Stimulated activated naive CD8-positive, alpha-beta T cell treated with anti-CD3 and anti-CD28 coated beads, Interleukin-15, Interleukin-2, amounts not matched to agents 100 ng/mL and 50 ng/mL, for 24 hours (primary cell): ENCODE measurements at regions not wholly inside any gene's neighbourhood (a gene's known extent, or its start where the extent isn't known, plus 50 kb on each side); places are given as distances from the start of the nearest gene placed in this dataset.

Experiments
- H3K27ac Mint-ChIP-seq: one replicate; pipeline ENCODE4 v1.8.0; 2021; ENCODE audit warnings: mild to moderate bottlenecking, mixed read lengths
- H3K27me3 Mint-ChIP-seq: one replicate; pipeline ENCODE4 v1.8.0; 2021; ENCODE audit warnings: mixed read lengths
- H3K36me3 Mint-ChIP-seq: one replicate; pipeline ENCODE4 v1.8.0; 2021; ENCODE audit warnings: low read depth, mixed read lengths
- H3K4me1 Mint-ChIP-seq: one replicate; pipeline ENCODE4 v1.8.0; 2021; ENCODE audit warnings: low read depth, mixed read lengths
- H3K4me3 Mint-ChIP-seq: one replicate; pipeline ENCODE4 v1.8.0; 2021; ENCODE audit warnings: mild to moderate bottlenecking, mixed read lengths
- H3K9me3 Mint-ChIP-seq: one replicate; pipeline ENCODE4 v1.8.0; 2021; ENCODE audit warnings: mixed read lengths

DNA sequence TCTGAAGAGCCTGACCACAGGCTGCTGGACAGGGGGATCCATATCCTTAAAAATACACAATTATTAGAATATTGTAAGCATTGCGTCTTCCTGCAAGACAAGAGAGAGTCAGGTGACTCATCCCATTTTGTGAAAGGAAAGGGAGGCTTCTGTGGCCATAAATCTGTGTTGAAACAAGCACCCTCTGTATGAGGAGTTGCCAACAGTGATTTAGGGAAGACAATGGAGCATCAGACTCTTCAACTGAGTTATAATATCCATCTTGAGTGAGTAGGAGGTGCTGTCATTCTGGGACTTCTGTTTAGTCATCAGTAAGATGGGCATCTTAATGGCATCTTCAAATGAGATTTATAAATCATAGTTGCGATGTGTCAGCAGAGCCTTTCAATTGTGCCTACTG, 554.5 kb downstream of the AACS start:
- Mint-ChIP-seq H3K36me3 (no peaks in the 10 kb centered on the region), H3K9me3 (no peaks in the 10 kb centered on the region), H3K27me3 (no peaks in the 10 kb centered on the region)

DNA sequence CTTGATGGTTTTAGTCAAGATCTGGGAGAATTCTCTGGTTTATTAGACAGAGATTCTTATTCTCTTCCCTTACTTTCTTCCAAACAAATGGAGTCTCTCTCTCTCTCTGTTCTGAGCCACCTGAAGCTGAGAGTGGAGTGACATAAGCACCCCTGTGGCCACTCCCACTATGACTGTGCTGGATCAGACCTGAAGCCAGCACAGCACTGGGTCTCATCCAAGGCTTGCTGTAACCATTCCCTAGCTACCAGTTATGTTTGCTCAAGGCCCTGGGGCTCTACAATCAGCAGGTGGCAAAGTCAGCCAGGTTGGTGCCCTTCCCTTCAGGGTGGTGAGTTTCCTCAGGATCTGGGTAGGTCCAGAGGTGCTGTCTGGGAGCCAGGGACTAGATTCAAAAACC, 568.5 kb downstream of the AACS start:
- H3K27ac Mint-ChIP-seq, result no peak overlapping the region
- H3K9me3 Mint-ChIP-seq, result no peaks in the 10 kb centered on the region
- H3K4me1 Mint-ChIP-seq, result no peaks in the 10 kb centered on the region
- no peak overlapping the region for H3K4me3 Mint-ChIP-seq
- H3K27me3 Mint-ChIP-seq, result no peaks in the 10 kb centered on the region
- no peaks in the 10 kb centered on the region for H3K36me3 Mint-ChIP-seq

More for the DNA sequence above, 554.5 kb downstream of the AACS start:
- Mint-ChIP-seq H3K27ac (no peak overlapping the region), H3K4me3 (no peak overlapping the region), H3K4me1 (no peaks in the 10 kb centered on the region)

DNA sequence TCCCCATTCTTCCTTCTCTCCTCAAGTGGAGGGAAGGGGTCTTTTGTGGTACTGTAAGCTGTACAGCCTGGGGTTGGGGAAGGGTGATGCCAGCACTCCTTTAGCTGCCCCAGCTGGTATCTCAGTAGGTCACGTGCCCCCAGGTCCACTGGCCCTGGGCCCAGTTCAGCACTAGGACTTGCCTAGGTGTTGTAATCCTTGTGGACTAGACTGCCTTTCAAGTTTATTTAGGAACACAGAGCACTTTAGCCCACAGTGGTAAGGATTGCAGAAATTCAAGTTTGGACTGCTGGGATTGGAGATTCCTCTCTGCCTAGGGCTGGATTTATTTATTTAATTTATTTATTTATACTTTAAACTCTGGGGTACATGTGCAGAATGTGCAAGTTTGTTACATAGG, 569.6 kb downstream of the AACS start:
- H3K27me3 Mint-ChIP-seq, result no peaks in the 10 kb centered on the region
- no peaks in the 10 kb centered on the region for H3K4me1 Mint-ChIP-seq
- no peaks in the 10 kb centered on the region for H3K36me3 Mint-ChIP-seq
- no peak overlapping the region for H3K27ac Mint-ChIP-seq
- no peaks in the 10 kb centered on the region for H3K9me3 Mint-ChIP-seq
- no peak overlapping the region for H3K4me3 Mint-ChIP-seq

DNA sequence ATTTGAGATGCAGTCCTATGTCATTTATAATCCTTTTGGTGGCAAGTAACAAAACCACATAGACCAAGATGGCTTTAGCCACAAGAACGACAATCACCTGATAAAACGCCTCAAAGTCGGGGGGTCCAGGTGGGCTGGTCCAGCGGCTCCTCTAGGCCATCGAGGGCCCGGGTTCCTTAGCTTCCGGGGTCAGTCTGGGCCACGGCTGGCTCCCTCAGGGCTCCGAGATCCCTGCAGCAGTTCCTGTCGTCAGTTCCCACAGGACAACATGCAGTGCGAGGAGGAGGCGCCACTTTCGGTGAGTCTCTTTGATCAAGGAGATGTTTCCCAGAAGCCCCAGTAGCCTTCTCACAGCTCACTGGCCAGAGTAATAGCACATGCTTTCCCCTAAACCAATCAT, 574.6 kb downstream of the AACS start:
- Mint-ChIP-seq H3K36me3 (no peaks in the 10 kb centered on the region), H3K4me1 (no peaks in the 10 kb centered on the region), H3K9me3 (no peaks in the 10 kb centered on the region), H3K27me3 (no peaks in the 10 kb centered on the region), H3K27ac (no peak overlapping the region), H3K4me3 (no peak overlapping the region)

DNA sequence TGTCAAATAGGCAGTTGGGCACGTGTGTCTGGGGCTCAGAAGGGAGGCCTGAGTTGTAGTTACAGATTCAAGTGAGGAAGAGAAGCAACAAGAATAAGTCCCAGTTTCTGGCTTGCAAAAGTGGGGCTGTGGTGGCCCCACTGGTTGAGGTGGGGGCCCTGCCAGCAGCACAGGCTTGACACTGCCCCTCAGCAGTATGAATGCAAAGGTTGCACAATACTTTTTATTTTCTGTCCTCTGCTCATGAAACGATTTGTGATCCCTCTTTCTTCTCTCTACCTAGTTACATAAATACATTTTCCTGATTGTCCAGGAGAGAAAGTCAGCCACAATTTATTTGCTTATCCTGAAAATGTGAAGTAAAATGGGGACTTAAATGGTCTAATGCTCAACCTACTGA, 577.8 kb downstream of the AACS start:
- no peaks in the 10 kb centered on the region for H3K4me1 Mint-ChIP-seq
- H3K27ac Mint-ChIP-seq, result no peak overlapping the region
- no peak overlapping the region for H3K4me3 Mint-ChIP-seq
- H3K36me3 Mint-ChIP-seq, result no peaks in the 10 kb centered on the region
- no peaks in the 10 kb centered on the region for H3K9me3 Mint-ChIP-seq
- H3K27me3 Mint-ChIP-seq, result no peaks in the 10 kb centered on the region

DNA sequence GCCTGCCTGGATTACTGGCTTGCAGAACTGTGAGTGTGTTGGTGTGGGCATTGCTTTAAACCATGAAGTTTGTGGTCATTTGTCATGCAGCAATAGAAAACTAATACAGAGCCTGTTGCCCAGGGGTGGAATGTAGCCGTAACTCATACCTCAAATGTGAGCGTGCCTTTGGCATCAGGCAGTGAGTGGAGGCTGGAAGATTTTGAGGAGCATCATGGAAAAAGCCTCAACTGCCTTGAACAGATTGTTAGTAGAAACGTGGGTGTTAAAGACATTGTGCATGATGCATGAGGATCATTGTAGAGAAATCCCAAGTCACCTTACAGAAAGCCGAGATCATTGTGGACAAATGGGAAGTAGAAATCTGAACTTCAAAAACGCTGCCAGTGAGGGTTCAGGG, 580.5 kb downstream of the AACS start:
- no peak overlapping the region for H3K27ac Mint-ChIP-seq
- H3K9me3 Mint-ChIP-seq, result peaks cover 6% of the 10 kb centered on the region
- H3K4me3 Mint-ChIP-seq, result no peak overlapping the region
- H3K27me3 Mint-ChIP-seq, result no peaks in the 10 kb centered on the region
- no peaks in the 10 kb centered on the region for H3K4me1 Mint-ChIP-seq
- no peaks in the 10 kb centered on the region for H3K36me3 Mint-ChIP-seq

DNA sequence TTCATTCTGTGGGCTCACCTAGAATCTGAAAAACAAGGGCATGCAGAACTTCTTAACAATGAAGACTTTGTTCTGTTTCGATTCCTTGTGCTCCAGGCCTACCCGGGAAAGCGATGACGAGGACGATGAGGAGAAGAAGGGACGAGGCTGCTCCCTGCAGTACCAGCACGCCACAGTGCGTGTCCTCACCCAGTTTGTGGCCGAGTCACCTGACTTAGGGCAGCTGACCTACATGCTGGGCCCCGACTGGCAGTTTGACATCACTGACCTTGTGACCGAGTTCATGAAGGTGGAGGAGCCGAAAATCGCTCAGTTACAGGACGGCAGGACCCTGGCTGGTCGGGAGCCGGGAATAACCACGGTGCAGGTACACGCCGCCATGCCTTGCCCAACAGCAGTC, 585.4 kb downstream of the AACS start:
- Mint-ChIP-seq H3K27me3 (no peaks in the 10 kb centered on the region), H3K27ac (no peak overlapping the region), H3K36me3 (no peaks in the 10 kb centered on the region), H3K9me3 (peaks cover 12% of the 10 kb centered on the region), H3K4me1 (no peaks in the 10 kb centered on the region), H3K4me3 (no peak overlapping the region)

DNA sequence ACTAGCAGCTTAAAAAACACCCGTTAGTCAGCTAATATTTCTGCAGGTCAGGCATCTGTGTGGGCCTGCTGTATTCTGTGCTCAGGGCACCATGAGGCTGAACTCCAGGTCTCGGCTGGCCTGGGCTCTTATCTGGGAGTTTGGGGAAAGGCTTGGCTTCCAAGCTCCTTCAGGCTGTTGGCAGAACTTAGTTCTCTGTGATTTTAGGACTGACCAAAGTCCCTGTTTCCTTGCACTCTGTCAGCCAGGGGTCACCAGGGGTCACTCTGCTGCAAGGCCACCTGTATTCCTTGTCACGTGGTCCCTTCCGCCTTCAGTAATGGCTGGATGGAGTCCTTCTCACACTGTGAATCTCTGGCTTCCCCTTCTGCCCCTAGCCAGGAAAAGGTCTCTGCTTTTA, 586.4 kb downstream of the AACS start:
- no peaks in the 10 kb centered on the region for H3K27me3 Mint-ChIP-seq
- H3K36me3 Mint-ChIP-seq, result no peaks in the 10 kb centered on the region
- no peaks in the 10 kb centered on the region for H3K4me1 Mint-ChIP-seq

DNA sequence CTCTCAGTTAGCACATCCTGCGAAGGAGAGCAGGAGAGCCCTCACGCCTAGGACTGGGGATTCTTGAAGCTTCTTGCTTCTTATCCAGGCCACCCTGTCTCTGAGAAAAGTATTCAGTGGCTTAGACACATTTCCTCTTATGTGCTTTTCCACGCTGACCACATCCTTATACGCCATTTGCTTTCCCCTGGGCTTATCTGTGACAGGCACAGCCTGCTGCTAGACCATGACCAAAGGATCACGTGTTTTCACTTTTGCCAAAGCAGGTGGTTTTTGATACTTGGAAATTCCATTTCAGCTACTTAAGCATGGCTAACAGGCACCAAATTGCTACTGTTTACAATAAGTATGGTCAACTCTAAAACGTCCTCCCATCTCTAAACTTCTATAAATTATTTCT, 587.4 kb downstream of the AACS start:
- Mint-ChIP-seq H3K4me1 (no peaks in the 10 kb centered on the region), H3K27ac (no peak overlapping the region), H3K36me3 (no peaks in the 10 kb centered on the region), H3K9me3 (peaks cover 12% of the 10 kb centered on the region), H3K4me3 (no peak overlapping the region), H3K27me3 (no peaks in the 10 kb centered on the region)

More for the DNA sequence above, 586.4 kb downstream of the AACS start:
- H3K9me3 Mint-ChIP-seq, result peaks cover 12% of the 10 kb centered on the region
- no peak overlapping the region for H3K4me3 Mint-ChIP-seq
- no peak overlapping the region for H3K27ac Mint-ChIP-seq

DNA sequence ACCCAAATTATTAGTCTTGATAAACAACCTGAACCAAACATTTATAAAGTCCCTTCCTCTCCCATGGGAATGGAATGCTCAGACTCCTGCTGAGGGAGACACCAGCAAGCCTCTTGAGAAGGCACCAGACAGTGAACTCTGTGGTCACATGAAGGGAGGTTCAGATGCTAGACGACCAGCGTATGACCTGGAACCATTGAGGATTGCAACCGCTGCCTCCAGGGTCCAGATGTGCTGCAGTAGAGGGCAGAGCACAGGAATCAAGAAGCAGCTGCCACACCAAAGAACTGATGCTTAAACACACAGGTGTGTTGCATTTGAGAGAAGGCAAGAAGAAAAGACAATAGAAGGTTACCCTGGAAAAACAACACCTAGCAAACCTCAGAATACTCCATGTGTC, 592.4 kb downstream of the AACS start:
- no peaks in the 10 kb centered on the region for H3K27me3 Mint-ChIP-seq
- no peaks in the 10 kb centered on the region for H3K4me1 Mint-ChIP-seq
- peaks cover 4% of the 10 kb centered on the region for H3K9me3 Mint-ChIP-seq
- H3K36me3 Mint-ChIP-seq, result no peaks in the 10 kb centered on the region
- H3K27ac Mint-ChIP-seq, result no peak overlapping the region
- H3K4me3 Mint-ChIP-seq, result no peak overlapping the region

DNA sequence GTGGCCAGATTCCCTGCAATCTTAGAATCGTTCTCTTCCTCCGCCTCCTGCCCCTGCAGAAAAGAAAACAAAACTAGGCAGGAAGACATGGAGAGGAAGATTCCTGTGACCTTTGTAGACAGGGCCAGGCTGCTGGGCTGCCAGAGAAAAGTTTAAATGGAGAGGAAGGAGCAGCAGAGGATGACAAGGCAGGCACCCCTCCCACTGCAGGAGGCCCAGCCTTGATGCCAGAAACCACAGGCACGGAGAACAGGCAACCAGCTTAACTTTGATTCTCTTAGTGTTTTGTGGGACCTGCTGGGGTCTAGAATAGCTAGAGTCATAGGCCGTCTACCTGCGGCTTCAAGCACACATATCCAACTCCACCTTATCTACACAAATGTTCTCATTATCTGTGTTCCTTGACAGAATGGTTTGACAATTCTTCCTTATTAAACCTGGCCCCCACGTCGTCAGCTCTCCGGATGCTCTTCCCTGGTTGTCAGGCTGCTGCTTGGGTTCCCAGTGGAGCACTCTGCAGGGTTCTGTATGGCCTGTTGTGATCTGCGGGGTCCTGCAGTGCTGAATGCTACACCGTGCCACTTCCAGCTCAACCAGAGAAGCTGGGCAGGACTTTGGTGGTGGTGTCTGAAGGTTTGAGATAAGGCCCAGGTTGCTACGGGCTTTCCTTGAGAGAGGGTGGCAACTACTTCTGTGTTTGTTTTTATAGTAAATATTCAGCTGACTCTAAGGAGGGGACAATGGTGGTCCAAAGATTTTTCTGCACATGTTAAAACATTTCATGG, 609.5 kb downstream of the AACS start:
- no peak overlapping the region for H3K4me3 Mint-ChIP-seq
- H3K4me1 Mint-ChIP-seq, result no peaks in the 10 kb centered on the region
- no peak overlapping the region for H3K27ac Mint-ChIP-seq
- no peaks in the 10 kb centered on the region for H3K27me3 Mint-ChIP-seq
- H3K36me3 Mint-ChIP-seq, result no peaks in the 10 kb centered on the region
- H3K9me3 Mint-ChIP-seq, result peaks cover 5% of the 10 kb centered on the region

DNA sequence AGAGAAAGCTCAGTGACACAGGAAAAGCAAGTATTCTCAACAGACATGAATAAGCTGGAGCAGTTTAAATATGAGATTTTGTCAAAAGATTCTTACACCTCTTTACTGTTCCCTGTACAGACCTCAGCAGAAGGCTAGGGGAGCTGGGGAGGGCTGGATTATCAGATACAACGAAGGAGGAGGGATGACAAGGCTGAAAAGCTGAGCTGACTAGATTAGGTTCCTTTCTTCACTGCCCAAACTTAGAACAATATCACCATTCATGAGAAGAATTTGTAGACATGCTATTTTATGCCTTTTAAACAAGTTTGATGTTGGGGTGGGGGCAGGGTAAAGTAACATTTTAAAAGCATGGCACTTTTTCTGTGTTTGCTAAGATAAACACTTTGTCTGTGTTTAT, 611.1 kb downstream of the AACS start:
- Mint-ChIP-seq H3K9me3 (no peaks in the 10 kb centered on the region), H3K4me3 (no peak overlapping the region), H3K27me3 (no peaks in the 10 kb centered on the region), H3K4me1 (no peaks in the 10 kb centered on the region), H3K36me3 (no peaks in the 10 kb centered on the region), H3K27ac (no peak overlapping the region)

DNA sequence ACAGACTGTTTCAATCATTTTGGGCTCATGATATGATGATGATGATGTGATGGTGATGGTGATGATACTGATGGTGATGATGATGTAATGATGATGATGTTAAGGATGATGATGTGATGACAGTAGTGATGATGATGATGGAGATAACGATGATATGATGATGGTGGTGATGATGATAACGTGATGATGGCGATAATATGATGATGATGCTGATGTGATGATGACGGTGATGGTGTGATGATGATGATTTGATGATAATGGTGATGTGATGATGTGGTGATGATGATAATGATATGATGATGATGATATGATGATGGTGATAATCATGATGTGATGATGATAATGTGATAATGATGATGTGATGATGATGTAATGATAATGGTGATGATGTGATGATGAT, 612.6 kb downstream of the AACS start:
- H3K36me3 Mint-ChIP-seq, result no peaks in the 10 kb centered on the region
- no peaks in the 10 kb centered on the region for H3K4me1 Mint-ChIP-seq
- no peak overlapping the region for H3K27ac Mint-ChIP-seq
- H3K4me3 Mint-ChIP-seq, result no peak overlapping the region
- H3K9me3 Mint-ChIP-seq, result no peaks in the 10 kb centered on the region
- no peaks in the 10 kb centered on the region for H3K27me3 Mint-ChIP-seq

DNA sequence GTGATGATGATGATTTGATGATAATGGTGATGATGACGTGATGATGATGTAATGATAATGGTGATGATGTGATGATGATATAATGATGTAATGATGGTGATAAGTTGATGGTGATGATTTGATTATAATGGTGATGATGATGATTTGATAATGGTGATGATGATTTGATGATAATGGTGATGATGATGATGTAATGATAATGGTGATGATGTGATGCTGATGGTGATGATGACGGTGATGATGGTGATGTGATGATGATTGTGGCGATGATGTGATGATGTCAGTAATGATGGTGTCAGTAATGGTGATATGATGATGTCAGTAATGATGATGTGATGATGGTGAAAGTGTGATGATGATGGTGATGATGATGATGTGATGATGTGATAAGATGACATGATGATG, 613.4 kb downstream of the AACS start:
- Mint-ChIP-seq H3K4me3 (no peak overlapping the region), H3K9me3 (no peaks in the 10 kb centered on the region), H3K4me1 (no peaks in the 10 kb centered on the region), H3K36me3 (no peaks in the 10 kb centered on the region), H3K27ac (no peak overlapping the region), H3K27me3 (no peaks in the 10 kb centered on the region)

DNA sequence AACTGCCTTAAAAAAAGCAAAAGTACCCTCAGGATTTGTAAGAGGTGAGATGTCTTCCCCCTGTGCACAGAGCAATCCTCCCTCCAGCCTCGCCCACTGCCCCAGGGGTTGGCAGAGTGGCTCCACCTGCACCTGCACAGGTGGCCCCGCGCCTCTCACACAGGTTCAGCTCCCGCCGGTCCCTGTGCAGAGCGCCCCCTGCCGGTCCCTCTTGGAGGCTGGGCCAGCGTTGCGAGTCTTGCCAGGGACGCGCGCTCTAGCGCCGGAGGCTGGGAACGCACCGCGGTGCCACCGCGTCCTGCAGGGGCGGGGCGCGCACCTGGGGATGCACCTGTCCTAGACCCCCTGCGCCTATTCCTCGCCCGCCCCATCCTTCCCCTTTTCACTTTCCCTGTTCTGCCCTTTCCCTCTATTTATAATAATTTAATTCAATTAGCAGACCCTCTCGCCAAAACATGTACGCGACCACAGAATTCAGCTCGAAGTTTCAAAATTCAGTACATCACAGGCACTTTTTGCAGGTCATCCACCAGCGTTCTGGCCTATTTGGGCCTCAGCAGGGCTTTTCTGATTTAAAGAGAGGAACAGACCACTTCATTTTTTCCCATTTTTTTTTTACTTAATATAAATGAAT, 618.6 kb downstream of the AACS start:
- H3K27ac Mint-ChIP-seq, result no peak overlapping the region
- H3K4me3 Mint-ChIP-seq, result no peak overlapping the region
- no peaks in the 10 kb centered on the region for H3K4me1 Mint-ChIP-seq
- no peaks in the 10 kb centered on the region for H3K9me3 Mint-ChIP-seq
- H3K36me3 Mint-ChIP-seq, result no peaks in the 10 kb centered on the region
- H3K27me3 Mint-ChIP-seq, result peaks cover 5% of the 10 kb centered on the region
